ENCODE measurements at regions not wholly inside any gene's neighbourhood (a gene's known extent, or its start where the extent isn't known, plus 50 kb on each side); places are given as distances from the start of the nearest gene placed in this dataset.
A peak's percentile ranks its signal among the peaks of the same experiment; 100 is the strongest.

- Histone ChIP-seq H2BK5ac (ENCODE audit: low read depth, low read length, poor library complexity, severe bottlenecking) (no peak overlapping the region), H3K9me3 (ENCODE audit: control insufficient read depth, low read length) (no peaks in the 10 kb centered on the region), H2BK15ac (ENCODE audit: low read depth, poor library complexity, severe bottlenecking) (no peak overlapping the region), H3K23ac (ENCODE audit: low read length in 2 of 2) (no peak overlapping the region), H3K18ac (ENCODE audit: low read depth in 1 of 2, low read length in 2 of 2) (no peak overlapping the region), H3K27me3 (ENCODE audit: control insufficient read depth in 1 of 2, insufficient read depth in 1 of 2, low read length in 2 of 2) (no peaks in the 10 kb centered on the region), H3K36me3 (ENCODE audit: control insufficient read depth in 1 of 2, insufficient read depth in 2 of 2, low read depth in 1 of 2, low read length in 2 of 2) (no peaks in the 10 kb centered on the region), H3K4me2 (ENCODE audit: low read length, poor library complexity, severe bottlenecking) (no peak overlapping the region), H3K4me1 (ENCODE audit: control insufficient read depth, insufficient read depth, low read depth, low read length) (peaks cover 1% of the 10 kb centered on the region), H2BK120ac (ENCODE audit: low read depth, low read length) (no peak overlapping the region), H3K4me3 (ENCODE audit: insufficient read depth in 1 of 2, low read depth in 1 of 2, low read length in 2 of 2) (no peak overlapping the region), H3K79me1 (replicated peaks; ENCODE audit: low read length, poor library complexity, severe bottlenecking) (no peaks in the 10 kb centered on the region), H4K8ac (ENCODE audit: low read length) (no peak overlapping the region), H3K9ac (ENCODE audit: low read length) (no peak overlapping the region), H4K91ac (ENCODE audit: low read length) (no peak overlapping the region), H3K4ac (ENCODE audit: low read depth in 1 of 2, low read length in 2 of 2) (no peak overlapping the region), H3K27ac (ENCODE audit: low read length, poor library complexity, severe bottlenecking) (no peak overlapping the region), H2AFZ (ENCODE audit: low read depth, low read length) (no peak overlapping the region), H2BK12ac (ENCODE audit: low read length in 2 of 2) (no peak overlapping the region), H3K14ac (ENCODE audit: low read length in 2 of 2) (no peak overlapping the region), H2AK5ac (ENCODE audit: low read length, severe bottlenecking) (no peak overlapping the region)
- DNase-seq, result no peak
- no CpG with 5 or more reads among the region's 2 CpGs for WGBS
These were observed 265.9 kb upstream of the PRICKLE1 start for GRCh38 chr12:42855362-42855950.

GRCh38 chr12:42854826-42855225 lies 265.3 kb upstream of the PRICKLE1 start:
- Histone ChIP-seq H3K23ac (ENCODE audit: low read length in 2 of 2) (no peak overlapping the region), H2AK5ac (ENCODE audit: low read length, severe bottlenecking) (no peak overlapping the region), H3K4ac (ENCODE audit: low read depth in 1 of 2, low read length in 2 of 2) (no peak overlapping the region), H3K9ac (ENCODE audit: low read length) (no peak overlapping the region), H2AFZ (ENCODE audit: low read depth, low read length) (no peak overlapping the region), H3K27me3 (ENCODE audit: control insufficient read depth in 1 of 2, insufficient read depth in 1 of 2, low read length in 2 of 2) (no peaks in the 10 kb centered on the region), H3K4me2 (ENCODE audit: low read length, poor library complexity, severe bottlenecking) (no peak overlapping the region), H3K9me3 (ENCODE audit: control insufficient read depth, low read length) (no peaks in the 10 kb centered on the region), H3K4me3 (ENCODE audit: insufficient read depth in 1 of 2, low read depth in 1 of 2, low read length in 2 of 2) (no peak overlapping the region), H2BK12ac (ENCODE audit: low read length in 2 of 2) (no peak overlapping the region), H2BK15ac (ENCODE audit: low read depth, poor library complexity, severe bottlenecking) (no peak overlapping the region), H2BK5ac (ENCODE audit: low read depth, low read length, poor library complexity, severe bottlenecking) (no peak overlapping the region), H4K8ac (ENCODE audit: low read length) (no peak overlapping the region), H3K79me1 (replicated peaks; ENCODE audit: low read length, poor library complexity, severe bottlenecking) (no peaks in the 10 kb centered on the region), H4K91ac (ENCODE audit: low read length) (no peak overlapping the region), H2BK120ac (ENCODE audit: low read depth, low read length) (no peak overlapping the region), H3K4me1 (ENCODE audit: control insufficient read depth, insufficient read depth, low read depth, low read length) (peaks cover 1% of the 10 kb centered on the region), H3K18ac (ENCODE audit: low read depth in 1 of 2, low read length in 2 of 2) (no peak overlapping the region), H3K14ac (ENCODE audit: low read length in 2 of 2) (no peak overlapping the region), H3K36me3 (ENCODE audit: control insufficient read depth in 1 of 2, insufficient read depth in 2 of 2, low read depth in 1 of 2, low read length in 2 of 2) (no peaks in the 10 kb centered on the region), H3K27ac (ENCODE audit: low read length, poor library complexity, severe bottlenecking) (no peak overlapping the region)
- DNase-seq, result no peak

GRCh38 chr12:42854208-42854607 lies 264.7 kb upstream of the PRICKLE1 start:
- Histone ChIP-seq H2BK120ac (ENCODE audit: low read depth, low read length) (no peak overlapping the region), H3K79me1 (replicated peaks; ENCODE audit: low read length, poor library complexity, severe bottlenecking) (no peaks in the 10 kb centered on the region), H3K9ac (ENCODE audit: low read length) (no peak overlapping the region), H2BK5ac (ENCODE audit: low read depth, low read length, poor library complexity, severe bottlenecking) (no peak overlapping the region), H3K4me3 (ENCODE audit: insufficient read depth in 1 of 2, low read depth in 1 of 2, low read length in 2 of 2) (no peak overlapping the region), H3K4me2 (ENCODE audit: low read length, poor library complexity, severe bottlenecking) (no peak overlapping the region), H4K8ac (ENCODE audit: low read length) (no peak overlapping the region), H2BK15ac (ENCODE audit: low read depth, poor library complexity, severe bottlenecking) (no peak overlapping the region), H3K18ac (ENCODE audit: low read depth in 1 of 2, low read length in 2 of 2) (no peak overlapping the region), H3K27ac (ENCODE audit: low read length, poor library complexity, severe bottlenecking) (no peak overlapping the region), H2AK5ac (ENCODE audit: low read length, severe bottlenecking) (peak overlapping the region; percentile 57), H2AFZ (ENCODE audit: low read depth, low read length) (no peak overlapping the region), H4K91ac (ENCODE audit: low read length) (no peak overlapping the region), H3K4me1 (ENCODE audit: control insufficient read depth, insufficient read depth, low read depth, low read length) (no peaks in the 10 kb centered on the region), H3K4ac (ENCODE audit: low read depth in 1 of 2, low read length in 2 of 2) (no peak overlapping the region), H2BK12ac (ENCODE audit: low read length in 2 of 2) (no peak overlapping the region), H3K14ac (ENCODE audit: low read length in 2 of 2) (no peak overlapping the region), H3K27me3 (ENCODE audit: control insufficient read depth in 1 of 2, insufficient read depth in 1 of 2, low read length in 2 of 2) (no peaks in the 10 kb centered on the region), H3K23ac (ENCODE audit: low read length in 2 of 2) (no peak overlapping the region), H3K36me3 (ENCODE audit: control insufficient read depth in 1 of 2, insufficient read depth in 2 of 2, low read depth in 1 of 2, low read length in 2 of 2) (no peaks in the 10 kb centered on the region), H3K9me3 (ENCODE audit: control insufficient read depth, low read length) (no peaks in the 10 kb centered on the region)
- DNase-seq, result no peak
- 95% methylated on average over 1 of the region's 2 CpGs for WGBS

- peak; percentile 18 for DNase-seq
- no peak overlapping the region for H2BK5ac ChIP-seq (ENCODE audit: low read depth, low read length, poor library complexity, severe bottlenecking)
- no peak overlapping the region for H3K18ac ChIP-seq (ENCODE audit: low read depth in 1 of 2, low read length in 2 of 2)
- H3K4ac ChIP-seq (ENCODE audit: low read depth in 1 of 2, low read length in 2 of 2), result no peak overlapping the region
- no peaks in the 10 kb centered on the region for H3K9me3 ChIP-seq (ENCODE audit: control insufficient read depth, low read length)
- 91% methylated on average over 2 of the region's 4 CpGs for WGBS
- H3K9ac ChIP-seq (ENCODE audit: low read length), result no peak overlapping the region
- H3K27me3 ChIP-seq (ENCODE audit: control insufficient read depth in 1 of 2, insufficient read depth in 1 of 2, low read length in 2 of 2), result no peaks in the 10 kb centered on the region
- no peak overlapping the region for H3K4me3 ChIP-seq (ENCODE audit: insufficient read depth in 1 of 2, low read depth in 1 of 2, low read length in 2 of 2)
- H2BK12ac ChIP-seq (ENCODE audit: low read length in 2 of 2), result no peak overlapping the region
- no peaks in the 10 kb centered on the region for H3K79me1 ChIP-seq (replicated peaks; ENCODE audit: low read length, poor library complexity, severe bottlenecking)
- H2AFZ ChIP-seq (ENCODE audit: low read depth, low read length), result no peak overlapping the region
- no peak overlapping the region for H2BK15ac ChIP-seq (ENCODE audit: low read depth, poor library complexity, severe bottlenecking)
- no peak overlapping the region for H3K14ac ChIP-seq (ENCODE audit: low read length in 2 of 2)
- no peak overlapping the region for H2BK120ac ChIP-seq (ENCODE audit: low read depth, low read length)
- H3K4me1 ChIP-seq (ENCODE audit: control insufficient read depth, insufficient read depth, low read depth, low read length), result no peaks in the 10 kb centered on the region
- H4K8ac ChIP-seq (ENCODE audit: low read length), result no peak overlapping the region
- H3K4me2 ChIP-seq (ENCODE audit: low read length, poor library complexity, severe bottlenecking), result no peak overlapping the region
- no peak overlapping the region for H2AK5ac ChIP-seq (ENCODE audit: low read length, severe bottlenecking)
- no peak overlapping the region for H3K23ac ChIP-seq (ENCODE audit: low read length in 2 of 2)
- H4K91ac ChIP-seq (ENCODE audit: low read length), result no peak overlapping the region
- H3K27ac ChIP-seq (ENCODE audit: low read length, poor library complexity, severe bottlenecking), result no peak overlapping the region
- no peaks in the 10 kb centered on the region for H3K36me3 ChIP-seq (ENCODE audit: control insufficient read depth in 1 of 2, insufficient read depth in 2 of 2, low read depth in 1 of 2, low read length in 2 of 2)
These were observed 264.0 kb upstream of the PRICKLE1 start for GRCh38 chr12:42853370-42854140.
